GM23338 (cell line): ENCODE measurements at regions not wholly inside any gene's neighbourhood (a gene's known extent, or its start where the extent isn't known, plus 50 kb on each side); places are given as distances from the start of the nearest gene placed in this dataset.

Experiments
- ATAC-seq: fragments of 200-7000 bp; cut with Tn5 transposase; 3 replicates; pipeline ENCODE4 v1.9.1; 2020
- DNase-seq: peaks from one replicate; pipeline ENCODE4 v3.0.0-alpha.2; 2015; ENCODE audit warnings: low spot score
- H2AFZ ChIP-seq: fragments of 200-600 bp; sonication (generic); 2 replicates; pipeline ENCODE4 v1.8.0; 2016; ENCODE audit warnings: antibody characterized with exemption, mild to moderate bottlenecking, moderate library complexity
- H3F3A ChIP-seq: fragments of 200-600 bp; sonication (generic); replicated peaks from 2 replicates; pipeline ENCODE4 v1.8.0; 2017; ENCODE audit warnings: antibody characterized with exemption, mixed run types, low read depth
- H3K27ac ChIP-seq: fragments of 200-600 bp; sonication (generic); 2 replicates; pipeline ENCODE4 v1.6.1; 2016; ENCODE audit warnings: low read depth
- H3K27me3 ChIP-seq: fragments of 200-600 bp; sonication (generic); 2 replicates; pipeline ENCODE4 v1.8.0; 2016; ENCODE audit warnings: mild to moderate bottlenecking, mixed run types, moderate library complexity; ENCODE audit not compliant: insufficient read depth
- H3K36me3 ChIP-seq: fragments of 200-600 bp; sonication (generic); 2 replicates; pipeline ENCODE4 v1.8.0; 2016; ENCODE audit warnings: mild to moderate bottlenecking; ENCODE audit not compliant: insufficient read depth
- H3K4me1 ChIP-seq: fragments of 200-600 bp; sonication (generic); 2 replicates; pipeline ENCODE4 v1.8.0; 2016; ENCODE audit warnings: mild to moderate bottlenecking, moderate library complexity; ENCODE audit not compliant: insufficient read depth
- H3K4me2 ChIP-seq: fragments of 200-600 bp; sonication (generic); 2 replicates; pipeline ENCODE4 v1.7.1; 2017; ENCODE audit warnings: mixed run types
- H3K4me3 ChIP-seq: fragments of 200-600 bp; sonication (generic); 2 replicates; pipeline ENCODE4 v1.6.1; 2016; ENCODE audit warnings: mixed run types
- H3K79me2 ChIP-seq: fragments of 200-600 bp; sonication (generic); replicated peaks from 2 replicates; pipeline ENCODE4 v1.8.0; 2017; ENCODE audit warnings: mild to moderate bottlenecking; ENCODE audit not compliant: insufficient read depth
- H3K9me2 ChIP-seq: fragments of 200-600 bp; sonication (generic); 2 replicates; pipeline ENCODE4 v1.8.0; 2017; ENCODE audit not compliant: insufficient read depth
- H4K20me1 ChIP-seq: fragments of 200-600 bp; sonication (generic); replicated peaks from 2 replicates; pipeline ENCODE4 v1.8.0; 2017; ENCODE audit warnings: mild to moderate bottlenecking; ENCODE audit not compliant: insufficient read depth
- H3K27ac Mint-ChIP-seq: 2 replicates; pipeline ENCODE4 v1.8.0; 2020; ENCODE audit warnings: inconsistent platforms, mild to moderate bottlenecking, moderate library complexity, mixed read lengths
- H3K27me3 Mint-ChIP-seq: 3 replicates; pipeline ENCODE4 v1.8.0; 2022; ENCODE audit warnings: low read depth, mild to moderate bottlenecking, moderate library complexity, mixed read lengths, inconsistent platforms; ENCODE audit not compliant: insufficient read depth, poor library complexity
- H3K36me3 Mint-ChIP-seq: 3 replicates; pipeline ENCODE4 v1.8.0; 2021; ENCODE audit warnings: low read depth, mild to moderate bottlenecking, inconsistent platforms, moderate library complexity, mixed read lengths
- H3K4me1 Mint-ChIP-seq: 3 replicates; pipeline ENCODE4 v1.8.0; 2020; ENCODE audit warnings: mild to moderate bottlenecking, inconsistent platforms, mixed read lengths
- H3K4me3 Mint-ChIP-seq: 3 replicates; pipeline ENCODE4 v1.8.0; 2021; ENCODE audit warnings: moderate library complexity, mild to moderate bottlenecking, inconsistent platforms, mixed read lengths
- H3K9me3 Mint-ChIP-seq: 3 replicates; pipeline ENCODE4 v1.8.0; 2020; ENCODE audit warnings: moderate library complexity, mild to moderate bottlenecking, inconsistent platforms, mixed read lengths
- CREB1 ChIP-seq: fragments of 250-450 bp; sonication (Bioruptor Pico); IDR thresholded peaks from 2 replicates; pipeline ENCODE4 v1.5.0; 2020; ENCODE audit warnings: low read depth, mild to moderate bottlenecking, moderate library complexity
- EZH2 ChIP-seq: fragments of 200-600 bp; sonication (generic); IDR thresholded peaks from one replicate; pipeline ENCODE4 v1.8.0; 2017; ENCODE audit warnings: antibody characterized with exemption, mild to moderate bottlenecking, low read depth; ENCODE audit not compliant: unreplicated experiment
- EZH2phosphoT487 ChIP-seq: fragments of 200-600 bp; sonication (generic); IDR thresholded peaks from one replicate; pipeline ENCODE4 v1.8.1; 2018; ENCODE audit warnings: antibody characterized with exemption; ENCODE audit not compliant: unreplicated experiment
- JUNB ChIP-seq: IDR thresholded peaks from one replicate; pipeline ENCODE4 v1.6.1; 2016; ENCODE audit warnings: antibody characterized with exemption; ENCODE audit not compliant: unreplicated experiment
- NANOG ChIP-seq: IDR thresholded peaks from 2 replicates; pipeline ENCODE4 v1.6.1; 2016; ENCODE audit warnings: antibody characterized with exemption, borderline replicate concordance
- POLR2AphosphoS5 ChIP-seq: IDR thresholded peaks from 2 replicates; pipeline ENCODE4 v1.6.1; 2016; ENCODE audit warnings: antibody characterized with exemption, low read depth
- STAT1 ChIP-seq: IDR thresholded peaks from one replicate; pipeline ENCODE4 v1.6.1; 2016; ENCODE audit warnings: antibody characterized with exemption; ENCODE audit not compliant: unreplicated experiment
- ZNF114 ChIP-seq: fragments of 250-450 bp; sonication (Bioruptor Pico); IDR thresholded peaks from 2 replicates; pipeline ENCODE4 v1.5.0; 2020; ENCODE audit warnings: mild to moderate bottlenecking, moderate library complexity
- ZNF331 ChIP-seq: fragments of 250-450 bp; sonication (Bioruptor Pico); IDR thresholded peaks from 2 replicates; pipeline ENCODE4 v1.5.0; 2020; ENCODE audit warnings: low read depth, mild to moderate bottlenecking, moderate library complexity
- TF ChIP-seq, protein P1 (sequence below), 2 experiments: fragments of 200-600 bp in 1 of 2; sonication (generic) in 1 of 2; conservative IDR thresholded peaks; 2 replicates each; pipeline versions ENCODE4 v1.5.1 to v1.6.1; 2016 to 2017; ENCODE audit warnings: antibody characterized with exemption in 2 of 2, low read depth in 2 of 2, mild to moderate bottlenecking in 2 of 2, moderate library complexity in 1 of 2
- TF ChIP-seq, protein P2 (sequence below): IDR thresholded peaks from one replicate; pipeline ENCODE4 v1.6.1; 2018; ENCODE audit warnings: antibody characterized with exemption; ENCODE audit not compliant: unreplicated experiment
- TF ChIP-seq, protein P3 (sequence below): IDR thresholded peaks from 2 replicates; pipeline ENCODE4 v1.6.1; 2016; ENCODE audit warnings: antibody characterized with exemption

DNA sequence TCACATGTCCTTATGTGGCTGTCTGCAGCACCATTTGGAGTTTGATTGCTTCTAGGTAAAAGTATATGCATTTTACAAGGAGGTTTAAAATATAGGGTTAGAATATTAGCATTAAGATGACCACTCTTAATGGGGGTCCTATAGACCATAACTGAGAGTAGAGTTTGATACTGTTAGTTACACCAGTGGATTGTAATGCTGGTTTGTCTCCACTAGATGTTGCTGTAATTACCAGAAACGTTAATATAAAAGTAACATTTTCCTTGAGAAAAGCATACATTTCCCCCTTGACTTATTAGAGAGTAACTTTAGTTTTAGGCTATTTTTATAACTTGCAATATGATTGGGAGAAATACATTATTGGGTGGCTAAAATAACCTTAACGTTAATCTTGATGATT is 93.0 kb downstream of the ZXDA start:
- TF ChIP-seq, protein P1, sequence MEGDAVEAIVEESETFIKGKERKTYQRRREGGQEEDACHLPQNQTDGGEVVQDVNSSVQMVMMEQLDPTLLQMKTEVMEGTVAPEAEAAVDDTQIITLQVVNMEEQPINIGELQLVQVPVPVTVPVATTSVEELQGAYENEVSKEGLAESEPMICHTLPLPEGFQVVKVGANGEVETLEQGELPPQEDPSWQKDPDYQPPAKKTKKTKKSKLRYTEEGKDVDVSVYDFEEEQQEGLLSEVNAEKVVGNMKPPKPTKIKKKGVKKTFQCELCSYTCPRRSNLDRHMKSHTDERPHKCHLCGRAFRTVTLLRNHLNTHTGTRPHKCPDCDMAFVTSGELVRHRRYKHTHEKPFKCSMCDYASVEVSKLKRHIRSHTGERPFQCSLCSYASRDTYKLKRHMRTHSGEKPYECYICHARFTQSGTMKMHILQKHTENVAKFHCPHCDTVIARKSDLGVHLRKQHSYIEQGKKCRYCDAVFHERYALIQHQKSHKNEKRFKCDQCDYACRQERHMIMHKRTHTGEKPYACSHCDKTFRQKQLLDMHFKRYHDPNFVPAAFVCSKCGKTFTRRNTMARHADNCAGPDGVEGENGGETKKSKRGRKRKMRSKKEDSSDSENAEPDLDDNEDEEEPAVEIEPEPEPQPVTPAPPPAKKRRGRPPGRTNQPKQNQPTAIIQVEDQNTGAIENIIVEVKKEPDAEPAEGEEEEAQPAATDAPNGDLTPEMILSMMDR (conservative IDR thresholded peaks at IDR 0.05; ENCODE audit: low read depth in 2 of 2), result peak in 1 of 2 experiments; percentile 56; a peak in 3 of 4 replicates
- TF ChIP-seq ZNF331, result no peak
- Histone ChIP-seq H3K27ac (no peak overlapping the region), H3K27me3 (no peaks in the 10 kb centered on the region), H3K79me2 (no peaks in the 10 kb centered on the region), H2AFZ (no peak overlapping the region), H3K36me3 (no peaks in the 10 kb centered on the region), H3K4me3 (no peak overlapping the region), H3F3A (no peaks in the 10 kb centered on the region), H3K9me2 (no peaks in the 10 kb centered on the region), H3K4me1 (peaks cover 4% of the 10 kb centered on the region; the same call in 1 of the 2 replicates), H4K20me1 (no peaks in the 10 kb centered on the region), H3K4me2 (no peak overlapping the region)
- peaks cover 2% of the 10 kb centered on the region for H3K27me3 Mint-ChIP-seq
- ATAC-seq (no peak), DNase-seq (peak; percentile 5)
- H3K36me3 Mint-ChIP-seq, result peaks cover 8% of the 10 kb centered on the region; the same call in 2 of the 3 replicates
- no peak overlapping the region for H3K27ac Mint-ChIP-seq
- H3K9me3 Mint-ChIP-seq, result peaks cover 47% of the 10 kb centered on the region
- H3K4me3 Mint-ChIP-seq, result no peak overlapping the region
- H3K4me1 Mint-ChIP-seq, result peaks cover 3% of the 10 kb centered on the region; the same call in 1 of the 3 replicates

DNA sequence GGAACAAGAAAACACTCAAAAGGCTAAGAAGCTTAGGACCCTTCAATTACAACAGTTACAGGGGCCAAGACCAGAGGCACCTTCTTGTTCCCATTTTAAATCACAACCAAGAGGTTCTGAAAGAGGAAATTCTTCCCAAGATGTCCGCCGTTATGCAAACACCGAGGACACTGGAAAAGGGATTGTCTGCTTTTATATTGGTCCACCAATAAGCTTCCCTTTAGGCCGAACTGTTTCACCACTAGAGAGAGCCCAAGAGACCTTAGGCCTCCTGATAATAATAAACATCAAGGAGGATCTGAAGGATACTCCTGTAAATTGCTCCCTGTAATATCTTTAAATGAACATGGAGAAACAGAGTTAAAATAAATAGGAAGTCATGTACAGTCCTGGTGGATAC is 92.6 kb upstream of the NLRP2B start:
- Mint-ChIP-seq H3K4me3 (no peak overlapping the region), H3K9me3 (peaks cover 13% of the 10 kb centered on the region), H3K4me1 (no peaks in the 10 kb centered on the region), H3K27ac (no peak overlapping the region), H3K27me3 (no peaks in the 10 kb centered on the region), H3K36me3 (no peaks in the 10 kb centered on the region)
- Histone ChIP-seq H3F3A (no peaks in the 10 kb centered on the region), H2AFZ (no peak overlapping the region), H3K4me3 (no peak overlapping the region), H3K27me3 (no peaks in the 10 kb centered on the region), H4K20me1 (no peaks in the 10 kb centered on the region), H3K9me2 (no peaks in the 10 kb centered on the region), H3K79me2 (no peaks in the 10 kb centered on the region), H3K36me3 (no peaks in the 10 kb centered on the region), H3K4me2 (no peak overlapping the region), H3K4me1 (no peaks in the 10 kb centered on the region), H3K27ac (no peak overlapping the region)
- TF ChIP-seq, protein P1 (conservative IDR thresholded peaks at IDR 0.05; ENCODE audit: low read depth in 2 of 2), result 0 out of 4 replicates have a peak, but pooled peaks have one; percentile 8 to 21
- no peak for TF ChIP-seq JUNB
- TF ChIP-seq CREB1, result no peak
- peak; percentile 8 for DNase-seq
- ATAC-seq, result no peak

DNA sequence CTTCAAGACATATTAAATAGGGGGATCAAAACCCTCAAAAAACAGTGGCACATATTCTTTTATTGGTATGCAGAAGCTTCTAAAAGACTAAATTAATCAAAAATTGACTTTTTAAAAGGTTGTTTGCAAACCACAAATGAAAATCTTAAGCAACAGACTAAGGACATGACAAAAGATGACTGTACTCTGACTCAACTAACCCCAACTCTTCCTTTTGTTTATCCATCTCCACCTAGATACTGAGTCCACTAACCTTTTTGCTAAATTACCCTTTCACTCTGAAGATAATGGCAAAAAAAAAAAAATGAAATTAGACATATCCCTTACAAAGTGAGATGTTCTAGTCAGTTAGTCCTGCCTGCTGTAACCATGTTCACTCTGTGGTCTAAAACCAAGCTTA is 91.6 kb upstream of the NLRP2B start:
- Histone ChIP-seq H3K9me2 (no peaks in the 10 kb centered on the region), H3K36me3 (no peaks in the 10 kb centered on the region), H3K79me2 (no peaks in the 10 kb centered on the region), H2AFZ (no peak overlapping the region), H3K4me3 (no peak overlapping the region), H3K27ac (no peak overlapping the region), H3K27me3 (no peaks in the 10 kb centered on the region), H3K4me2 (no peak overlapping the region), H3F3A (no peaks in the 10 kb centered on the region), H4K20me1 (no peaks in the 10 kb centered on the region), H3K4me1 (no peaks in the 10 kb centered on the region)
- Mint-ChIP-seq H3K4me1 (no peaks in the 10 kb centered on the region), H3K9me3 (peaks cover 13% of the 10 kb centered on the region), H3K27ac (no peak overlapping the region), H3K4me3 (no peak overlapping the region), H3K27me3 (no peaks in the 10 kb centered on the region), H3K36me3 (no peaks in the 10 kb centered on the region)
- no peak for ATAC-seq
- DNase-seq, result no peak
- no peak for TF ChIP-seq EZH2phosphoT487
- no peak for TF ChIP-seq ZNF331
- no peak for TF ChIP-seq STAT1
- no peak for TF ChIP-seq EZH2
- no peak for TF ChIP-seq ZNF114
- no peak for TF ChIP-seq POLR2AphosphoS5
- TF ChIP-seq, protein P2, sequence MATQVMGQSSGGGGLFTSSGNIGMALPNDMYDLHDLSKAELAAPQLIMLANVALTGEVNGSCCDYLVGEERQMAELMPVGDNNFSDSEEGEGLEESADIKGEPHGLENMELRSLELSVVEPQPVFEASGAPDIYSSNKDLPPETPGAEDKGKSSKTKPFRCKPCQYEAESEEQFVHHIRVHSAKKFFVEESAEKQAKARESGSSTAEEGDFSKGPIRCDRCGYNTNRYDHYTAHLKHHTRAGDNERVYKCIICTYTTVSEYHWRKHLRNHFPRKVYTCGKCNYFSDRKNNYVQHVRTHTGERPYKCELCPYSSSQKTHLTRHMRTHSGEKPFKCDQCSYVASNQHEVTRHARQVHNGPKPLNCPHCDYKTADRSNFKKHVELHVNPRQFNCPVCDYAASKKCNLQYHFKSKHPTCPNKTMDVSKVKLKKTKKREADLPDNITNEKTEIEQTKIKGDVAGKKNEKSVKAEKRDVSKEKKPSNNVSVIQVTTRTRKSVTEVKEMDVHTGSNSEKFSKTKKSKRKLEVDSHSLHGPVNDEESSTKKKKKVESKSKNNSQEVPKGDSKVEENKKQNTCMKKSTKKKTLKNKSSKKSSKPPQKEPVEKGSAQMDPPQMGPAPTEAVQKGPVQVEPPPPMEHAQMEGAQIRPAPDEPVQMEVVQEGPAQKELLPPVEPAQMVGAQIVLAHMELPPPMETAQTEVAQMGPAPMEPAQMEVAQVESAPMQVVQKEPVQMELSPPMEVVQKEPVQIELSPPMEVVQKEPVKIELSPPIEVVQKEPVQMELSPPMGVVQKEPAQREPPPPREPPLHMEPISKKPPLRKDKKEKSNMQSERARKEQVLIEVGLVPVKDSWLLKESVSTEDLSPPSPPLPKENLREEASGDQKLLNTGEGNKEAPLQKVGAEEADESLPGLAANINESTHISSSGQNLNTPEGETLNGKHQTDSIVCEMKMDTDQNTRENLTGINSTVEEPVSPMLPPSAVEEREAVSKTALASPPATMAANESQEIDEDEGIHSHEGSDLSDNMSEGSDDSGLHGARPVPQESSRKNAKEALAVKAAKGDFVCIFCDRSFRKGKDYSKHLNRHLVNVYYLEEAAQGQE, result no peak
- TF ChIP-seq, protein P3, sequence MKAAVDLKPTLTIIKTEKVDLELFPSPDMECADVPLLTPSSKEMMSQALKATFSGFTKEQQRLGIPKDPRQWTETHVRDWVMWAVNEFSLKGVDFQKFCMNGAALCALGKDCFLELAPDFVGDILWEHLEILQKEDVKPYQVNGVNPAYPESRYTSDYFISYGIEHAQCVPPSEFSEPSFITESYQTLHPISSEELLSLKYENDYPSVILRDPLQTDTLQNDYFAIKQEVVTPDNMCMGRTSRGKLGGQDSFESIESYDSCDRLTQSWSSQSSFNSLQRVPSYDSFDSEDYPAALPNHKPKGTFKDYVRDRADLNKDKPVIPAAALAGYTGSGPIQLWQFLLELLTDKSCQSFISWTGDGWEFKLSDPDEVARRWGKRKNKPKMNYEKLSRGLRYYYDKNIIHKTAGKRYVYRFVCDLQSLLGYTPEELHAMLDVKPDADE, result no peak
- no peak for TF ChIP-seq NANOG
- no peak for TF ChIP-seq CREB1
